GM20000 (cell line): ENCODE measurements at regions not wholly inside any gene's neighbourhood (a gene's known extent, or its start where the extent isn't known, plus 50 kb on each side); places are given as distances from the start of the nearest gene placed in this dataset.

Experiments used
- DNase-seq: peaks from one replicate; pipeline ENCODE4 v3.0.0; 2012; ENCODE audit warnings: low spot score
- TF ChIP-seq, protein P1 (sequence below): IDR thresholded peaks from 2 replicates; pipeline ENCODE4 v1.5.1; 2012; ENCODE audit warnings: mild to moderate bottlenecking, control low read depth; ENCODE audit errors: extremely low read depth, missing control alignments

GRCh38 chr6:73954881-73955280 lies 258.9 kb downstream of the CD109 start:
- TF ChIP-seq, protein P1, sequence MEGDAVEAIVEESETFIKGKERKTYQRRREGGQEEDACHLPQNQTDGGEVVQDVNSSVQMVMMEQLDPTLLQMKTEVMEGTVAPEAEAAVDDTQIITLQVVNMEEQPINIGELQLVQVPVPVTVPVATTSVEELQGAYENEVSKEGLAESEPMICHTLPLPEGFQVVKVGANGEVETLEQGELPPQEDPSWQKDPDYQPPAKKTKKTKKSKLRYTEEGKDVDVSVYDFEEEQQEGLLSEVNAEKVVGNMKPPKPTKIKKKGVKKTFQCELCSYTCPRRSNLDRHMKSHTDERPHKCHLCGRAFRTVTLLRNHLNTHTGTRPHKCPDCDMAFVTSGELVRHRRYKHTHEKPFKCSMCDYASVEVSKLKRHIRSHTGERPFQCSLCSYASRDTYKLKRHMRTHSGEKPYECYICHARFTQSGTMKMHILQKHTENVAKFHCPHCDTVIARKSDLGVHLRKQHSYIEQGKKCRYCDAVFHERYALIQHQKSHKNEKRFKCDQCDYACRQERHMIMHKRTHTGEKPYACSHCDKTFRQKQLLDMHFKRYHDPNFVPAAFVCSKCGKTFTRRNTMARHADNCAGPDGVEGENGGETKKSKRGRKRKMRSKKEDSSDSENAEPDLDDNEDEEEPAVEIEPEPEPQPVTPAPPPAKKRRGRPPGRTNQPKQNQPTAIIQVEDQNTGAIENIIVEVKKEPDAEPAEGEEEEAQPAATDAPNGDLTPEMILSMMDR: no peak
- DNase-seq: no peak

DNA sequence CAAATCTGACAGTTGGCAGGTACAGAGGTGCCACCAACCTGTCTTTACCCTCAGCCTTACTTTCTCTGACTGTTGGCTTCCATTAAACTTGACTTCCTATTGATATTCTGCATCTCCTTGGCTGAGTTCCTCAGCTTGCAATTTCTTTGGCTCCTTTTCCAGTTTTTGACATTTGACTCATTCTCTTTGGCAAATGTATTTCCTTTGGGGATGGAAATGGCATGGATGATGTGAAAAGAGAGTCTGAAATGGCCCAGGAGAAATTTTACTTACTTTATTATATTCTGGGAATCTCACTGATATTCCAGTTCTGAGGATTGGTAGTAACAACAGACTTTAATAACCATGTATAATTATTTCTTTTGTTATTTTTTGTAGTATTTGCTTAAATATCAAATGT lies 255.2 kb downstream of the CD109 start:
- TF ChIP-seq, protein P1: no peak
- DNase-seq: no peak

GRCh38 chr6:73943930-73944652 lies 248.1 kb downstream of the CD109 start:
- no peak for DNase-seq
- TF ChIP-seq, protein P1: no peak

- TF ChIP-seq, protein P1: no peak
- DNase-seq: no peak
Observed at GRCh38 chr6:73943411-73943810, 247.4 kb downstream of the CD109 start.

DNA sequence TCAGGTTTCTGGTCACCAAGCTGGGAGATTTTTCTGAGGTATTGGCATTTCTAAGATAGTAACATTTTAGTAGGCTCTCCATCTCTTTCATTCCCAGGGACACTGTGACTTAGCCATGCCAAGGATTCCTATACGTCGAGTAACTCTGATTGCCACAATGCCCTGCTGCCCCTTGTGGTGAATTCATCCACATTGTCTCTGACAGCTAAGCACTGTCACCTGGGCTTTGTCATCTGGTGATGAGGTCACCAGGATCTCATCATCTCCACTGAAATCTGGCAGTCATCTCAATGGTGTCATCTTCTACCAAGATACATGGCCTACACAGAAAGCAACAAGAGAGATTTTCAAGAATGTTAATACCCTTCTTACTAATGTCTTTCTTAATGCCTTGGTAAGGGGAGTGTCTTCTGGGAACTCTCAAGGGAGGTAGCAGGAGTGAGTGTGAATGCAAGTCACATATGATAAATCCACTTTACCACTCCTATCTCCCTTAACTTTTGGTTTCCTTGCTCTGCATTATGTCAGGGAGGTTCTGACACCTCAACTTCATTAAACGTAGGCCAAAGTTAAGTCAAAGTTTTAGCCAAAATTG lies 246.7 kb downstream of the CD109 start:
- no peak for DNase-seq

DNA sequence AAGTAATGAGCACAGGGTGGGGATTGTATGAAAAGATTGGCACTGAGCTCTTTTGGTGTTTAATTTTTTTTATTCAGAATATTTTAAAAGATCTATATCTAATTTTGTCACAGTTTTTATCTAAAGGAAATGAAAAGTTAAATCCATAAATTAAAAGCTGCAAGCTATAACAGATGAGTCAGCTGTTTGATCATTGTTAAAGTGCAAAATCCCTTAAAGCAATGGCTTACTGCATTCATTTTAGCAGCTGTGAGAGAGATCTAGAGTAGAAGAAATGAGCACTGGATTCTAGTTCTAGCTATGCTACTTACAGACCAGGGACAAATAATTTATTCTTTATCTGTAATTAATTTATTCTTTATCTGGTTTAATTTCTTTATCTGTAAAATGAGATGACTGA lies 245.9 kb downstream of the CD109 start:
- TF ChIP-seq, protein P1: no peak
- no peak for DNase-seq

More for the DNA sequence above, 246.7 kb downstream of the CD109 start:
- TF ChIP-seq, protein P1: no peak

- TF ChIP-seq, protein P1: no peak
- DNase-seq: no peak
Observed at GRCh38 chr6:73937805-73938204, 241.8 kb downstream of the CD109 start.
